GM19240 (cell line): ENCODE measurements at regions not wholly inside any gene's neighbourhood (a gene's known extent, or its start where the extent isn't known, plus 50 kb on each side); places are given as distances from the start of the nearest gene placed in this dataset.
"Not testable (repeated sequence)": the region's sequence is repeated elsewhere in the genome, so short reads cannot be mapped to it uniquely, and the experiment has no call there.

ENCODE experiments used
- DNase-seq: peaks from one replicate; pipeline ENCODE4 v3.0.0; 2011; ENCODE audit warnings: low spot score; ENCODE audit not compliant: insufficient read length

DNA sequence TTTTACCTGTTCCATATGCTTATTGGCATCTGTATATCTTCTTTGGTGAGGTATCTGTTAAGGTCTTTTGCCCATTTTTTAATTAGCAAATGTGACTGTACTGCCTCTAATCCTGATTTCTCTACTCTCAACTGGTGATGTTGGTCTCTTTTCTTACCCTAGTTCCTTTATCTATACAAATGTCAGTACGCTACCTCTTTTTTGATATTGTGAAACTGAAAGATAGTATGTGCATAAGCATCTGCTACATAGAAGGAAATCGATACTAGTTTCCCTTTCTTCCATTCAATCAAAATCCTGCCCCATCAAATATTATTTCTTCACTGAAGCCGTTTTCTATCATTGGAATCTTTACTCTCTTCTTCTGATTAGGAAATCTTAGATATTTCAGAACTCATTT, 194.9 kb upstream of the SPOPL start:
- DNase-seq: no peak

DNA sequence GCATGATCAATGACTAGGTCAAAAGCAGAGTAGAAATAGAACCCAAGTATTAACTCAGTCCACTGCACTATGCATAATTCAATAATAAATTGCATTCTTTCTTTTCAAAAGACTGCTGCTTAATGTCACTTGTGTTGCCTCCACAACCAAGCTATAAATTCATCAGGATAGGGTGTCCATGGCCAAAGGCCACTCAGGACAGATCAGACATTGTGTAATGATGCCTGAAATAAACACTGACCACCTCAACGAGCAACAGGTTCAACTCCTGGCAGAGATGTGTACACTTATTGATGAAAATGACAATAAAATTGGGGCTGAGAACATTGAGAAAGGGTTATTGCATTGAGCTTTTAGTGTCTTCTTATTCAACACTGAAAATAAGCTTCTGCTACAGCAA, 194.5 kb upstream of the SPOPL start:
- DNase-seq: no peak

DNA sequence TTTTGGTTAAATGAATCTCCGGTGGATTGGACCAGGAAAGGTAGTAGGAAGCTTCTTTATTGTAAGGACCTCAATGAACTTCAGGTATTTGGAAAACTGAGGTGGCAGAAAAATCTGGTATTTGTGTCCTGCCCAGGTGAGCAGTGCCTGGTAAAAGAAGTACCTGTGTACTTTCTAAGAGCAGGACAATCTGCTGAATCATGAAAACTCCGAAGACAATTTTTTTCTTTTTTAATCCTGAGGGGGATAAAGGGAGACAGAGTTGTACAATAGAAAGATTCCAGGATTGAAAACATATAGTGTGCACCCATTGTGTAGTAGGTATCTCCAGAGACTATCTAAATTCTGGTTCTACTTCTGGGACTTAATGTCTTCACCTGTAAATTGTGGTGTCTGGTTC, 191.8 kb upstream of the SPOPL start:
- DNase-seq: no peak

DNA sequence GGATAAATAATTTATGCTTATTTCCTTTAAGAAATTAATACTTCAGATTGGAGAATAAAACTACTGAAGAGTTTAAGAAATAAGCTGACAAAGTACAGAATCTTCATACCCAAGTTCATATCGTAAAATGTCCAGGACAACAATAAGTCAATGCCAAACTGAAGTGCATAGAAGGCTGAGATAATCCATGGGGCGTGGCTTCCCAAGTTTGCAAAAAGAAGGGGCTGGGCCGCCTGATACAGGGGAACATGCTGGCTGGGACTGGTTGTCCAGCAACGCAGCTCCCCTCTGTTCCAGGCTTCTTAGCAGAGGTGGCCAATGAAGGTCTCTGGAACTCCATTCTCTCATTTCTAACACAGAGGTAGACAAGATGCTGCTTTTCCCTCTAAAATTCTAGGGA, 189.5 kb upstream of the SPOPL start:
- no peak for DNase-seq

DNA sequence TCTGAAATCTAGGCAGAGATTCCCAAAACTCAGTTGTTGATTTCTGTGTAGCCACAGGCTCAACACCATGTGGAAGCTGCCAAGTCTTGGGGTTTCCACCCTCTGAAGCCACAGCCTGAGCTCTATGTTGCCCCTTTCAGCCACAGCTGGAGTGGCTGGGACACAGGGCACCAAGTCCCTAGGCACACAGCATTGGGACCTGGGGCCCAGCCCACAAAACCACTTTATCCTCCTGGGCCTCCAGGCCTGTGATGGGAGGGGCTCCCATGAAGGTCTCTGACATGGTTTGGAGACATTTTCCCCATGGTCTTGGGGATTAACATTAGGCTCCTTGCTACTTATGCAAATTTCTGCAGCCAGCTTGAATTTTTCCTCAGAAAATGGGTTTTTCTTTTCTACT, 186.0 kb upstream of the SPOPL start:
- DNase-seq: not testable (repeated sequence)

DNA sequence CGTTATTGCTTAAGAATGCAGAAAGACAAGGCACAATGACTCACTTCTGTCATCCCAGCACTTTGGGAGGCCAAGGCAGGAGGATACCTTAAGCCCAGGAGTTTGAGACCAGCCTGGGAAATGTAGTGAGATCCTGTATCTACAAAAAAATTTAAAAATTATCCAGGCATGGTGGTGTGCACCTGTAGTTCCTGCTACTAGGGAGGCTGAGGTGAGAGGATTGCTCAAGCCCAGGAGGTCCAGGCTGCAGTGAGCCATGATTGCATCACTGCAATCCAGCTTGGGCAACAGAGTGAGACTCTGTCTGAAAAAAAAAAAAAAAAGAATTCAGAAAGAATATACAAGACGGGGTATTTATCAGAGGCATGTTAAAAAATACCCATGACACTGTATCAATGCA, 182.0 kb upstream of the SPOPL start:
- DNase-seq: no peak

DNA sequence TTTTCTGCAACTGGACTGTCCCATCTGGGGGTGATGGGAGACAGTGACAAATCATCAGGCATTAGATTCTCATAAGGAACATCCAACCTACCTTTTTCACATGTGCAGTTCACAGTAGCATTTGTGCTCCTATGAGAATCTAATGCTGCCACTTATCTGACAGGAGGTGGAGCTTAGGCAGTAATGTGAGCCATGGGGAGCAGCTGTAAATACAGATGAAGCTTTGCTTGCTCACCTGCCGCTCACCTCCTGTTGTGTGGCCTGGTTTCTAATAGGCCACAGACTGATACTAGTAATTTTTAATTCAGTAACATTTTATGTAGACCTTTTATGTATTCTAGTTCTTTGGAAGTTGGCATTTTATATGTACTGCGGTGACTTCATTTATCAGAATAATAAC, 180.1 kb upstream of the SPOPL start:
- no peak for DNase-seq

DNA sequence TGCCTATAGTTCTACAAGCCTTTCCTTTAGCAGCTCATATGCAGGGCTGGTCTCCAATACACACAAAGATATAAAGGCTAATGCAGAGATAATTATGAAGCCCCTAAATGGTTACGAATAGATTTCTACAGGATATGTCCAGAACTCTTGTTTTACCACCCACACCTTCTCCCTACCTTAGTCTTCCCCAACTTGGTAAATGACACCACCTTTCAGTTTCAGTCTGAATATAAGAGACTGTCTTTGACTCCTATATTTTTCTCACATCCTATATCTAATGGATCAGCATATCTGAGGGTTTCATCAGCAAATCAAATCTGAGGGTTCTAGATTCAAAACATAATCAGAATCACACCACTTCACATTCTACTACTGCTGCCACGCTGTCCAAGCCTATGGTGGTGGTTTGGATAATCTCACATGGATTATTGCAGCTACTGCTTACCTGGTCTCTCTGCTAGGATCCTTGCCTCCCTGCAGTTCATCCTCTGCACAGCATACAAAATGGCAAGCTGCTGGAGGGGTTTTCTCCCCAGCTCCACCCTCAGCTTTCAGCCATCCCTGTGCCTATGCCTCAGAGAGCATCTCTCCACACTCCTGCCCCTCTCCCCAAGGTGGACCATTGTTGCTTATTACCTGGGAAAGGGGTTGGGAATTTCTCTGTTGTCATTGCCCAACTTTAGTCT, 178.0 kb upstream of the SPOPL start:
- no peak for DNase-seq

DNA sequence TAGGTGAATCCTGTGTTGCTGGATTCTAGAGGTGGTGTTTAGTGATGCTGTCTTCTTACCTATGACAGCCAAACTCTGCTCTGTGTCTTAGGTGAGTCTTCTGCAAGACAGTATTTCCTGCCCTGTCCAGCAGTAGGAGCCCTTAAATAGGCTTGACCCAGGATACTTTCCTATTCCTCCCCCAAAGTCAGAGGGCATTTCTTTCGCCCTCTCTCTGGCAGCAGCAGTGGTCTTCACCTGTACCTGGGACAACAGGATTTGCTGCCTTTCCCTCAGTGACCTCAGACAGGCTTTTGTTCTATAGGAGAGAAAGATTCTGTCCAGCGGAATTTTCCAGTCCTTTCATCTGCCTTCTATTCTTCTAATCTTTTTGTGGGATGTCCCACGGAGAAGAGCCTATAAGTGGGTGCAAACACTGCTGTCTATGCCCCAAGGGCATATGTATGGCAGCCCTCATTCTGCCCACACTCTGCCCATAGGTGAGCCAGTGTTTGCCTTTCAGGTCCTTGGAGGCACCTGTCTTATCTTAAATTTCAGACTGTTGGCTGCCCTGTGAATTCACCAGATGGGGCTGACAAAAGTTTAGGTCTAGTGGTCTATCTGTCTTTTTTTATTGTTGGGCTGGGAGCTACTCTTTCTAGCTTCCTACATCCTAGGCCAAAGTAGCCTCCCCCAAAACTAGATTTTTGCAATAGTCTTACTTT, 177.3 kb upstream of the SPOPL start:
- no peak for DNase-seq

DNA sequence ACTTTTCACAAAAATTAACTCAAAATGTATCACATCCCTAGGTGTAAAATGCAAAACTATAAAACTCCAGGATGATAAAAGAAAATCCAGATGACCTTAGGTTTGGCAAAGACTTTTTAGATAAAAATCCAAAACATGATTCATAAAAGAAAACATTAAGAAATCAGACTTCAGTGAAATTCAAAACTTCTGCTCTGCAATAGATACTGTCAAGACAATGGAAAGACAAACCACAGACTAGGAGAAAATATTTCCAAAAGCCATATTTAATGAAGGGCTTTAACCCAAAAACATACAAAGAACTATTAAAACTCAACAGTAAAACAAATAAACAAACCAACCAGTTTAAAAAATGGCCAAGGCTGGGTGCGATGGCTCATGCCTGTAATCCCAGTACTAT, 173.6 kb upstream of the SPOPL start:
- DNase-seq: no peak

DNA sequence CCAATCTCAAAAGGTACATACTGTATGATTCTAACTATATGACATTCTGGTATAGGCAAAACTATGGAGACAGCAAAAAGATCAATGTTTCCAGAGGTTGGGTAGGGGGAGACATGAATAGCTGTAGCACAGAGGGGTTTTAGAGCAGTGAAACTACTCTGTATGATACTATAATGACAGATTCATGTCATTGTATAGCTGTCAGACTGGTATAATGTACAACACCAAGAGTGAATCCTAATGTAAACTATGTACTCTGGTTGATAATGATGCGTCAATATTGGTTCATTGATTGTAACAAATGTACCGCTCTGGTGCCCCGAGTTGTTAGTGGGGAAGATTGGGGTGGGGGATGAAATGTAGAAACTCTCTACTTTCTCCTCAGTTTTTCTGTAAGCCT, 172.4 kb upstream of the SPOPL start:
- DNase-seq: no peak

DNA sequence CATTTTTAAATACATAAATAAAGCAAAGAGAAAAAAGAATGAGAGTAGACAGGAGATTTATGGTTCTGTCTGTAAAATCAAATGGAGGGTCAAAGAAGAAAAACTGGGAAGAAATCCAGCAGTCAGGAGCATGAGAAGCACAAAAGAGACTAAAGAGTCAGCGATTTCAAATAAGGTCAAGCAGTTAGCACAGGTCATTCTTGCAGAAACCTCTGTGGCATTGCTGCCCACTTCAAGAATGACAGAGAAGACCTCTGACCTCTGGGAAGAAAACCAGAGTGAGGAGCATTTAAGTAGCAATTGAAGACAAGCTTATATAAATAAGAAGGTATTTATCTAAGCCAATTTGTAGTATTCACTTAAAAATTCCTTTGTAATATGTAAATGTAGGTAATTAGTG, 172.0 kb upstream of the SPOPL start:
- no peak for DNase-seq

DNA sequence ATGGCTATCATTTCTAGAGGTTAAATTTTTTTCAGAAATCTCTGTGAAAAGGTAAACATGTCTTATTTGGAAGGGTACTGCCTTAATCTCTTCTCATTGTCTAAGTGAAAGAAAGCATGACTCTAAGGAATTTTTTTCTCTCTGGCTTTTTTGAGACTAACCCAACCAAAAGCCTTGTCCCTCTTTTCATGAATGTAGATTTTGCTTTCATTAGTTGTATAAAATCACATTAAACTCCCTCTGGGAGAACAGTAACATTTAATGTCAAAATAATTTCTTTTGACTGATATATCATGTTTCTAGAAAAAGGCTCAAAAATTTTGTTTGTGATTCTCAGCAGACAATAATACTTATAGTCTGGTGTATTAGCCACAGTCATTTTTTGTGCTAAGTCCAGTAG, 168.4 kb upstream of the SPOPL start:
- no peak for DNase-seq

DNA sequence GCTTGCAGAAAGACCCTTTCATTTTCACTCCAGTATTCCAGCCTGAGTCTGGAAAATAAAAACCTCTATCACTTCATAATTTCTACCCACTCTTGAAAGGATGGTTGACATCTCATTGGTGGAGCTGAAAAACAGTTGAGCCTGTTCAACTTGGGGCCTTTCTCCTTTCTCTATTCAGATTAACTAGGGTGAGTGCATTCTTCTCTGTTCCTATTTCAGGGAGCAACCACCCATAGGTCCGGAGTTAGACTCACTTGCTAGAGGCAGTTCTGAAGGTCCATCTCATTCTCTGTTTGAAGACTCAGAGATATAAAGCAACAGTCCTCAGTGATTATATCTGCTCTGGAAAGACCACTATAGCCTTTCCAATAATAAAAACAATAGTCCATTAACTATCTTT, 167.9 kb upstream of the SPOPL start:
- DNase-seq: no peak

DNA sequence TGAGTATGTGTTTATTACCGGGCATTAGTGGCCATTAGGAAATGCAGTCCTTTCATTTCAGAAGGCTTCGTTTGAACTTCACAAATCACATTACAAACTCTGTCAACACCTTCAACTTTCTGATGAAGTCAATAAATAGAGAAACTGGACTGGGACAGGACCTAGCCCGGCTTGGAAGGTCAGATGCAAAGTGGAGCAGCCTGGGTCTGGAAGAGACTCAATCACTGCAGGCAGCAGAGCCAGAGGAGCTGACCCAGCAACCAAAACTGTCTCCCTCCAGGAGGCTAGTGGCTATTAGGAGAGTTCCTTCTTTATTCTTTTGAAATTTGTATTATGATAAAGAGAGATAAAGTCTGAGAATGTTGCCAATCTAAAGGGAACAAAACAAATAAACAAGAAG, 167.2 kb upstream of the SPOPL start:
- no peak for DNase-seq

DNA sequence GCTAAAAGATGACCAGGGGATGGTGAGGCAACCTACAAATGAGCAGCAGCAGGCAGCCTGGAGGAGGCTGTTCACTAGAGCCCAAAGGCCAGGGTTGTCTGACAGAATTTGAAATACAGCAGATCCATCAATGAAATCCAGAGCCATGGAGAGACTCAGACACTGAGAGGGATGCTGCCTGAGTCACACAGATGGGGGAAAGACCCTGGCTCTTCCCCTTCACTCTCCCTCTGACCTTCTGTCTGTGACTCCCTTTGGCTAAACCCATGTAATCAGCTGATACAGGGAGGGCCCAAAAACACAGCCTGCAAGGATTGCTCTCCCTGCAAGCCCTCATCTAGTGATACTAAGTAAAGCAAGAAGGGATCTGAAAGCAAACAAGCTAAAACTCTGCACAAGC, 166.5 kb upstream of the SPOPL start:
- DNase-seq: no peak

DNA sequence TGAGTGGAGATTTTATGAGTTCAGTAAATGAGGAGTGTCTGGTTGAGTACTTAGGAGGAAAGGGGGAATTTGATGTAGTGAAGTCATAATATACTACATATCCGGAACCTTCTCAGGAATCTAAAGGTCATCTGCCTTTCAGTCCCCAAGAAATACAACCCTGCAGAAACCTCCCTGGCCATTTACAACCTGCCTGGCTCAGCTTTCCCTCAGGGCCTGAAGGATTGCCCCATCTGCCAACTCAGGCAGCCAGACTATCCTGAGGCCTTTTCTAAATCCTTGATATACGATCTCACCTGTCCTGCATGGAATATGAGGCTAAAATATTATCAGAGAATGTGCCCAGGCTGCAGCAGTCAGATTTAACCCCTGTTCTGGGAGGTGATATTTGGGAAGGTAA, 165.4 kb upstream of the SPOPL start:
- no peak for DNase-seq

DNA sequence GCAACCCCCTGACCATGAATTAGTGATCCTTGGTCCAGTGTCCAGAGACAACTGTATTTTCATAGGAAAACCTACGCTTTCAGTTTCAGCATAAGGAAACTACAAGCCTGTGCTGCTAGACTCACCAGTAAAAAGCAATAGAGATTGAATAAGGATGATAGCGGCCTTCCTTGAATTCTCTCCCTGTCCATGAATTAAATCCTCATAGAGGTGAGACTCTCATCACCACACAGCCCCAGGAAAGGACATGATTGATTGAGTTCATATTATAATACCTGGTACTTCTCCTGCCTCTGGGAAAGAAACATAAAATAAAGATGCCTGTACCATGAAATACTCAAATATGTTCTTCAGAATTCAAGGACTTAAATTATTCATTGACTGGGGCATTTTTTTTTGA, 146.3 kb upstream of the SPOPL start:
- no peak for DNase-seq

DNA sequence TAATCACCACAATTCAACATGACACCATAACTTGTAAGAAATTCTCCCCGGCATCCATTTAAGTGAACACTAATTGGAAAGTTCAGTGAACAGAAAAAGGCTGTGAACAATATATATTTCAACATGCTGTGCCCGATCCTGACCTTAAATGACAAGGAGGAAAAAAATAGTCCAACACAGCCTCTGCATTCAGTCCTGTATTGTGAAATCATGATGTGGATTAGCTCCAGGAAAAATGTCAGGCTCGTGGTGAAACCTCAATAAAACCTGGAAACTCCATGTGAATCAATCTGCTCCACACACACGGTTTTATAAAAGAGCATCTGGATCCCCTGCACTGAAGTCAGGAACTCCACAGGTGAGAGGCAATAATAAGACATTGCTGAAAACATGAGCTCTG, 145.4 kb upstream of the SPOPL start:
- DNase-seq: no peak

DNA sequence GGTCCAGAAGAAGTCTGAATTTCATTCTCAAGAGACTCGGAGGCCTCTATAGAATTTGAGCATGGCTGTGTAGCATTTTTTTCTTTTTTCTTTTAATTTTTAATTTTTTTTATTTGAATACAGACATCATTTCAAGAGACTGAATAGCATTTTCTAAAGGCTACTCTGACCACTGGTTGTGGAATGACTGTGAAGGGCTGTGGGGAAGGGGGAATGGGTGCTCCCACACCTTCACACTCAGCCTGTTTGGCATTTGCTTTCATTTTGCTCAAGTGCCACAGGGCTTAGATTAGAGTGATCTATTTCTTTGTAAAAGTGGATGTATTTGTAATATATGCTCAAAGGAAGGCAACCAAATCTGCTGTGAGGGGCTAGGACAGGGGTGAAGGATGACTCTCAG, 142.0 kb upstream of the SPOPL start:
- DNase-seq: no peak

DNA sequence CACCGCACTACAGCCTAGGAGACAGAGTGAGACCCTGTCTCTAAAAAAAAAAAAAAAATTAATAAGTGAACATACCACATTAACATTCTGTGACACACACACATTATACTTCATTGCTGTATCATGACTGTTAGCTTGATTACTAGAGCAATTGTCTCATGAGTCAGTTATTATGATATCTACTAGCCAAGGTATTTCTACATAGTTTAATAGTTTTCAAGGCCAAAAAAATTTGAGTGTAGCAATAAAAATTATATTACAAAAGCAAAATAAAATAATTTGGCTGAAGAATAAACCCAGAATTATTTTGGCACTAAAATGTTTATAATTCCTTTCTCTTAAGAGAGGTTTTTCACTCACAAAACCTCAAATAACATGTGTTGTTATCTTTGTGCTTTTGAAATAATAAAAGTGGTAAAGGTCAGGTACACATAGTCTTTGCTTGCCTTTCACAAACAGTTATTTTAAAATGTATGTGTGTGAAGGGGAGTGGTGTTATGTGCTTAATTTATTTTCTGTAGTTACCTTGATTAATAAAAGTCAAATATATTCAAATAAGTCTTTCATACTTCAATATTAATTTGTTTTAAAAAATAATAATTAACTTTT, 136.9 kb upstream of the SPOPL start:
- DNase-seq: no peak

DNA sequence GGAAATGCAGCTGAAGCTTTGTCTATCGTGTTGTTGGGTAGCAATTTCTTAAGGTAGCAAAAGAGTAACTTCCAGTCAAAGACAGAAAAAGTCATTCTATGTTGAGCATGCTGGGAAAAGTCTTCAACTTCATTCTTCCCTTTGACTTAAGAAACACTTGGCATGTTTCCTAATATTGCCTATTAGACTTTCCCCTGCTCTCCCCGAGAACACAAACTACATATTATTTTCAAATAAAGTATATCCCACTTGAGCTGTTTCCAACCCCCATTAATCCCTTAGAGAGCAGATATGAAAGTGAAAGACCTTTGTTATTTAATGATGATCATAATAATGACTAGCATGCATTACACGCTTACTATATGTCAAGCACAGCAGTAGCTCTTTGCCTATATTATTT, 136.0 kb upstream of the SPOPL start:
- no peak for DNase-seq

DNA sequence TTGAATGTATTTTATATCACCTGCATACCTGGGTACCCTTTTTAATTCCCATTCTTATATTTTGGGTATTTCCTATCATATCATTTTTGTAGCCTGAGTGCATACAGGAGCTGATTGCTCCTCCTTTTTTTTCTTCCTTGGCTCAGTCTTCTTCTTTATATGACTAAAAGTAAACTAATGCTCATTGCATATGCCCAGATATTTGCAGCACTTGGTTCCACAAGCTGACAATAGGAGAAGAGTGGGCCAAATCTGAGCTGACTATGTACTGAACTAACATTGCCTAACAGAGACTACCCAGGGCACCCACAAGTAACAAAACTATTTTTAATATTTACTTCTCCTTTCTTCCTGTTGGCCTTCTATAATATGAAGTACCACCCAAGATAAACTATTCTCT, 131.7 kb upstream of the SPOPL start:
- no peak for DNase-seq
